GM23248 (cell line): ENCODE measurements at regions not wholly inside any gene's neighbourhood (a gene's known extent, or its start where the extent isn't known, plus 50 kb on each side); places are given as distances from the start of the nearest gene placed in this dataset.

Source experiments
- DNase-seq: peaks from one replicate; pipeline ENCODE4 v3.0.0-alpha.2; 2015
- H2AFZ ChIP-seq: fragments of 200-600 bp; sonication (generic); 2 replicates; pipeline ENCODE4 v1.6.1; 2016; ENCODE audit warnings: antibody characterized with exemption
- H3F3A ChIP-seq: fragments of 200-600 bp; sonication (generic); 2 replicates; pipeline ENCODE4 v1.6.1; 2016; ENCODE audit warnings: mild to moderate bottlenecking, antibody characterized with exemption, mixed run types; ENCODE audit not compliant: insufficient read depth
- H3K27ac ChIP-seq: fragments of 200-600 bp; sonication (generic); 2 replicates; pipeline ENCODE4 v1.5.1; 2016; ENCODE audit warnings: mild to moderate bottlenecking
- H3K27me3 ChIP-seq: fragments of 200-600 bp; sonication (generic); replicated peaks from 2 replicates; pipeline ENCODE4 v1.6.1; 2016; ENCODE audit warnings: mild to moderate bottlenecking; ENCODE audit not compliant: insufficient read depth
- H3K36me3 ChIP-seq: fragments of 200-600 bp; sonication (generic); 2 replicates; pipeline ENCODE4 v1.6.1; 2016; ENCODE audit warnings: low read depth, mild to moderate bottlenecking
- H3K4me1 ChIP-seq: fragments of 200-600 bp; sonication (generic); 2 replicates; pipeline ENCODE4 v1.6.1; 2016; ENCODE audit warnings: mild to moderate bottlenecking; ENCODE audit not compliant: insufficient read depth
- H3K4me2 ChIP-seq: fragments of 200-600 bp; sonication (generic); one replicate; pipeline ENCODE4 v1.6.1; 2016; ENCODE audit warnings: mild to moderate bottlenecking; ENCODE audit not compliant: unreplicated experiment
- H3K4me3 ChIP-seq: fragments of 200-600 bp; sonication (generic); 2 replicates; pipeline ENCODE4 v1.5.1; 2016; ENCODE audit warnings: mild to moderate bottlenecking
- H3K79me2 ChIP-seq: fragments of 200-600 bp; sonication (generic); 2 replicates; pipeline ENCODE4 v1.6.1; 2016; ENCODE audit warnings: mild to moderate bottlenecking; ENCODE audit not compliant: insufficient read depth
- H3K9ac ChIP-seq: fragments of 200-600 bp; sonication (generic); 2 replicates; pipeline ENCODE4 v1.6.1; 2016; ENCODE audit warnings: mild to moderate bottlenecking
- H3K9me2 ChIP-seq: fragments of 200-600 bp; sonication (generic); 2 replicates; pipeline ENCODE4 v1.6.1; 2016; ENCODE audit warnings: mixed run types, mild to moderate bottlenecking, moderate library complexity; ENCODE audit not compliant: insufficient read depth
- H3K9me3 ChIP-seq: fragments of 200-600 bp; sonication (generic); one replicate; pipeline ENCODE4 v1.6.1; 2017; ENCODE audit warnings: low read depth
- H4K20me1 ChIP-seq: fragments of 200-600 bp; sonication (generic); 2 replicates; pipeline ENCODE4 v1.6.0; 2016; ENCODE audit not compliant: insufficient read depth
- EZH2 ChIP-seq: fragments of 200-600 bp; sonication (generic); IDR thresholded peaks from 2 replicates; pipeline ENCODE4 v1.6.1; 2018; ENCODE audit warnings: antibody characterized with exemption, mild to moderate bottlenecking; ENCODE audit not compliant: insufficient read depth, poor library complexity, severe bottlenecking
- EZH2phosphoT487 ChIP-seq: fragments of 200-600 bp; sonication (generic); IDR thresholded peaks from 2 replicates; pipeline ENCODE4 v1.6.1; 2018; ENCODE audit warnings: antibody characterized with exemption, moderate library complexity, mild to moderate bottlenecking, low read depth; ENCODE audit not compliant: insufficient read depth
- WGBS, 2 experiments: methylation state at CpG; one replicate each; pipeline ENCODE4 v1.1.6; 2015 to 2017; ENCODE audit warnings: low lambda C conversion rate in 2 of 2, low coverage in 1 of 2; ENCODE audit errors: missing lambda C conversion rate in 2 of 2; 5-methylcytosine and 5-hydroxymethylcytosine counted together
- in situ Hi-C: fragments of 300-500 bp; cut with MboI; formaldehyde crosslinking; loops from 2 replicates; pipeline ENCODE4 v1.15.0; 2020

GRCh38 chr16:27636453-27637240 is 86.7 kb downstream of the KATNIP start:
- Histone ChIP-seq H3K27ac (no peak overlapping the region), H4K20me1 (no peaks in the 10 kb centered on the region), H3K36me3 (no peaks in the 10 kb centered on the region), H3F3A (no peaks in the 10 kb centered on the region), H3K27me3 (no peaks in the 10 kb centered on the region), H3K79me2 (no peaks in the 10 kb centered on the region), H2AFZ (no peak overlapping the region), H3K9me3 (no peaks in the 10 kb centered on the region), H3K4me1 (no peaks in the 10 kb centered on the region), H3K4me3 (no peak overlapping the region), H3K4me2 (no peak overlapping the region), H3K9ac (no peak overlapping the region), H3K9me2 (no peaks in the 10 kb centered on the region)
- 78 to 82% methylated on average over 7 of the region's 7 CpGs for WGBS, 2 experiments
- in situ Hi-C loops: loop anchor here (10.0 to 25.0 kb wide), 2 partner anchors 228 to 426 kb away; partner anchors contain the start of gene GSG1L
- TF ChIP-seq EZH2phosphoT487 (no peak), EZH2 (no peak)
- no peak for DNase-seq

DNA sequence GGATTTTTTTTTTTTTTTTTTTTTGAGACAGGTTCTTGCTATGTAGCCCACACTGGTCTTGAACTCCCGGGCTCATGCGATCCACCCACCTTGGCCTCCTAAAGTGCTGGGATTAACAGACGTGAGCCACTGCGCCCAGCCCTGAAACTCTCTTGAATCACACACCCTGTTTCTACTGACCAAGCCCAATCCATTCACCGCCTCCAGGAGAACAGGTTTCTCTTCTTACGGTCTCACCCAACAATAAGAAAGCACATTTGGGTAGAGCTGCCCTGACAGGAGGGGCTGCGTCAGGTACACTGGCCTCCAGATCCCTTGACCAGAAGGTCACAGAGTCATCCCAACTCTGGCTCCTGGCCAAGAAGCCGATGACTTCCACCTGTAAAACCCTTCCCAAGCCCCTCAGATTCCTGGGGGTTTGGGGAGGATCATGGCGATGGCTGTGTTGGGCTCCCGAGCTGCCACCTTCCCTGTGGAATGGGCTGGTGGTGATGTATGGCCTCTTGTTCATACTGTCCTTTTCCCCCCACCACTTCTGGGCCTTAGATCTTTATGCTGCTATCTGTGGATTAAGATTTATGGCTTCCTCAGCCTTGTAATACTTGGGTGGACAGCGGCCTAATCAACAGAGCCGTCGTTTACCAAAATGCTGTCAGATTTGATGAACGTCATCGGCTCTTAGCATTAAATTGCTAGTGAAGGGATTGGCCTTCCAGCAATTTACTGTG is 89.1 kb downstream of the KATNIP start:
- TF ChIP-seq EZH2: no peak
- no peak for TF ChIP-seq EZH2phosphoT487
- Histone ChIP-seq H2AFZ (no peak overlapping the region), H3K36me3 (no peaks in the 10 kb centered on the region), H3K4me1 (no peaks in the 10 kb centered on the region), H4K20me1 (no peaks in the 10 kb centered on the region), H3K4me3 (no peak overlapping the region), H3K27ac (no peak overlapping the region), H3K9me3 (no peaks in the 10 kb centered on the region), H3K4me2 (no peak overlapping the region), H3K27me3 (no peaks in the 10 kb centered on the region), H3K9me2 (no peaks in the 10 kb centered on the region), H3K79me2 (no peaks in the 10 kb centered on the region), H3K9ac (no peak overlapping the region), H3F3A (no peaks in the 10 kb centered on the region)
- in situ Hi-C loops: loop anchor here (10.0 to 25.0 kb wide), 2 partner anchors 226 to 423 kb away; partner anchors contain the start of gene GSG1L
- DNase-seq: no peak
- WGBS, 2 experiments: 69 to 76% methylated on average over 13 to 15 of the region's 15 CpGs

DNA sequence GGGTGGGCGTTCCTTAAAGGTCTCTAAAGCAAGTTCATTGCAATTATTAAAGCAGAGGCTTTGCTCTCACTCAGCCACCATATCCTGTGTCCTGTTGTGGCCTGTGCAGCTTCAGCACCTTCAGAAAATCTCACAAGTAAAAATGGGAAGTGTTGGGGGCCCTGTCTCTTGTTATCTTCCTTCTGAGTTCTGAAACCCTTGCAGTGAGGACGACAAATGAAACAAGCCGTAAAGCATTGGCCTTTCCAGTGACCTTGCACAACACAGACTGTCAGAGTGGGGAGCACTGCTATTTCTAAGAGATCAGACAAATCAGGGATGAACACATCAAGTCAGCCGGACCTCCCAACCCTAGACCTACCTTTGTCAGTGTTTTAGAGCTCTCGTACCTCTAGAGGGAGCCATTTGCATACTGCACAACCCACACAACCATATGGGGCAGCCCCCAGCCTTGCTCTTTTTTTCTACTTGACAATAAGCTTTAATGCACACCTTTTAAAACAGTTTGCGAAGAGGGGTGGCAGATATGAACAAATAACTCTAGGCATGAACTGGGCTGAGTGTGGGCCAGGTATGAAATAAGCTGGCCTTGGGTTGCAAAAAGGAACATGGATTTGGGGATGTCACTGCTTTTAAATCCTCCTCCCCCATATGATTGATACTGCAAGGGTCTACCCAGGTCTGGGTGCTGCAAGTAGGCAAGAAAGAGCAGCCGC is 89.8 kb downstream of the KATNIP start:
- Histone ChIP-seq H3K4me3 (no peak overlapping the region), H3K9me2 (no peaks in the 10 kb centered on the region), H3K9ac (no peak overlapping the region), H3K4me1 (no peaks in the 10 kb centered on the region), H3F3A (no peaks in the 10 kb centered on the region), H4K20me1 (no peaks in the 10 kb centered on the region), H3K36me3 (no peaks in the 10 kb centered on the region), H3K4me2 (no peak overlapping the region), H3K79me2 (no peaks in the 10 kb centered on the region), H3K27ac (no peak overlapping the region), H2AFZ (no peak overlapping the region), H3K27me3 (no peaks in the 10 kb centered on the region), H3K9me3 (no peaks in the 10 kb centered on the region)
- in situ Hi-C loops: loop anchor here (10.0 to 25.0 kb wide), 2 partner anchors 225 to 423 kb away; partner anchors contain the start of gene GSG1L
- peak; percentile 65 for DNase-seq
- TF ChIP-seq EZH2 (no peak), EZH2phosphoT487 (no peak)
- WGBS, 2 experiments: 74 to 76% methylated on average over 7 of the region's 7 CpGs

DNA sequence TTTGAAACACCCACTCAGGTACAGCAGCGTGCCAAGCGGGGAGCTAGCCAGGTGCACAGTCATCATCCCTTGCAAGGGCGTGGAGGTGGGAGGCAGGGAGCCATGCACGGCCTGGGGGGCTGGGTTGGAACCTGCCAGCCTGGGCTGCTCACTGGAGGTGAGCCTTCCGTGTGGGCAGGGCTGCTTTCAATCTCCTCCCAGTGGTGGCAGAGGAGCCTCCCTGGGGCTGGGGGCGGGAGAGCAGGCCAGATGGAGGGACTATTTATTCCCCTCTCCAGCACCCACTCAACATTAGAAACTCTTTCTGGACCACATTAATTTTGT is 90.3 kb downstream of the KATNIP start:
- no peaks in the 10 kb centered on the region for H4K20me1 ChIP-seq
- H3K27me3 ChIP-seq: no peaks in the 10 kb centered on the region
- no peaks in the 10 kb centered on the region for H3F3A ChIP-seq
- no peaks in the 10 kb centered on the region for H3K36me3 ChIP-seq
- no peaks in the 10 kb centered on the region for H3K4me1 ChIP-seq
- H3K79me2 ChIP-seq: no peaks in the 10 kb centered on the region
- no peak overlapping the region for H3K9ac ChIP-seq
- in situ Hi-C loops: loop anchor here (25.0 kb wide), 1 partner anchor 422 kb away; the partner anchor contains the start of gene GSG1L
- H3K27ac ChIP-seq: no peak overlapping the region
- no peak for DNase-seq
- H3K4me3 ChIP-seq: no peak overlapping the region
- no peaks in the 10 kb centered on the region for H3K9me3 ChIP-seq
- 88 to 89% methylated on average over 6 of the region's 6 CpGs for WGBS, 2 experiments
- no peaks in the 10 kb centered on the region for H3K9me2 ChIP-seq
- TF ChIP-seq EZH2: no peak
- no peak for TF ChIP-seq EZH2phosphoT487
- H3K4me2 ChIP-seq: no peak overlapping the region
- no peak overlapping the region for H2AFZ ChIP-seq
